NCI-H1694 (cell line): ENCODE measurements at regions not wholly inside any gene's neighbourhood (a gene's known extent, or its start where the extent isn't known, plus 50 kb on each side); places are given as distances from the start of the nearest gene placed in this dataset.

ENCODE experiments used
- DNase-seq: peaks from one replicate; lab custom pipeline; 2025; lab: John Stamatoyannopoulos, UW

GRCh38 chrX:95585321-95585720 lies 1099.3 kb upstream of the DIAPH2 start:
- no peak for DNase-seq

DNA sequence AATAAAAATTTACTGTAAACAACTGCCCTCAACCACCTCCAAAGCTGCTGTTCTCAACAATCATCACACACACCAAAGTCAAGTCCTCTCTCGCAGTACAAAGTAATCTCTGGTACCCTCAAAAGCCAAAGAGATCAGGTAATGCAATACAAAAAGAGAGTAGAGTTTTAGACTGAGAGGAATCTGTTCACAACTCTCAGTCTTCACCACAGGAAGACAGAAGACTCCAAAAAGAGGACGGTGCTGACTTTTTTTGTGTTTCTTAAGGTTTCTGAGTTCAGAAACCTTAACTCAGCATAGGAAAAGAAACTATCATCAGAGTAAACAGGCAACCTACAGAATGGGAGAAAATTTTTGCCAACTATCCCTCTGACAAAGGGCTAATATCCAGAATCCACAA lies 1072.3 kb upstream of the DIAPH2 start:
- no peak for DNase-seq

DNA sequence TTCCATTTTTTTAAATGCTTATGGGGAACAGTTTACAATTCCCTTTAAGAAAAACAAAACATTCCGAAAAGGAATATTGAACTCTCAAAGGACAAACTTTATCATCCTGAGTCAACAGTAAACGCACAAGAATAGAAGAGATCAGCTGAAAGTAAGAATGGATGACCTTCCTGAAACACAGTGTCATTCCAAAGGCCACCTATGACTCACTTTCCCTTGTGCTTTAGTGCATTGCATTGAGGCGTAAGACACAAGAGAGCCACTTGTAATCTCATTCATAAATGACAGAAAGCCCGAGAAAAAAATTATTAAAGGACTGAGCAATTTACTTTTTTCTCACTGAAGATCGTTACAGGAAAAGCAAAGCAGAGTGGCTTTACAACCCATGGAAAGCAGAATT lies 1062.4 kb upstream of the DIAPH2 start:
- no peak for DNase-seq

- DNase-seq = no peak
Measured at GRCh38 chrX:95626748-95627147, 1057.9 kb upstream of the DIAPH2 start.

- no peak for DNase-seq
Measured at GRCh38 chrX:95628796-95629195, 1055.8 kb upstream of the DIAPH2 start.

GRCh38 chrX:95629737-95630136 lies 1054.9 kb upstream of the DIAPH2 start:
- DNase-seq = no peak

- no peak for DNase-seq
Measured at GRCh38 chrX:95640226-95640625, 1044.4 kb upstream of the DIAPH2 start.

GRCh38 chrX:95645738-95646137 lies 1038.9 kb upstream of the DIAPH2 start:
- DNase-seq = no peak

DNA sequence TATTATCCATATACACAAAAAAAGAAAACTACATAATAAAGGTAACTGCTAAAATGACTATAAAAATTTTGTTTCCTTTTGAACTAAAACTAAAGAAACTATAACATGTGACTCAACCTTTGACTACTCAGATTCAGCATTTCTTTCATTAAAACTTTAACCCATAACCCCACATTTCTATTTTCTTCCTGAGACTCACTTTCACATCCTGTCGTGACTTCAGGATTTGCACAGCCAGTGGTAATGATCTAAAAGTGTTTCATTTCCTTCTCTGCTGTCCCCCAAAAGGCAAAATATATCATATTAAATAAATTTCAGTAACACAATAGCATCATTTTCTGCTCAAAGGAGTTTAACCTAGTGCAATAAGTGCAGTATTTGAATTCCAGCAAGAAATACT lies 1022.4 kb upstream of the DIAPH2 start:
- DNase-seq = no peak

GRCh38 chrX:95666056-95666455 lies 1018.6 kb upstream of the DIAPH2 start:
- DNase-seq = no peak

- DNase-seq = no peak
Measured at GRCh38 chrX:95675011-95675410, 1009.6 kb upstream of the DIAPH2 start.

GRCh38 chrX:95675794-95676193 lies 1008.8 kb upstream of the DIAPH2 start:
- no peak for DNase-seq

GRCh38 chrX:95678679-95679078 lies 1006.0 kb upstream of the DIAPH2 start:
- DNase-seq = no peak

DNA sequence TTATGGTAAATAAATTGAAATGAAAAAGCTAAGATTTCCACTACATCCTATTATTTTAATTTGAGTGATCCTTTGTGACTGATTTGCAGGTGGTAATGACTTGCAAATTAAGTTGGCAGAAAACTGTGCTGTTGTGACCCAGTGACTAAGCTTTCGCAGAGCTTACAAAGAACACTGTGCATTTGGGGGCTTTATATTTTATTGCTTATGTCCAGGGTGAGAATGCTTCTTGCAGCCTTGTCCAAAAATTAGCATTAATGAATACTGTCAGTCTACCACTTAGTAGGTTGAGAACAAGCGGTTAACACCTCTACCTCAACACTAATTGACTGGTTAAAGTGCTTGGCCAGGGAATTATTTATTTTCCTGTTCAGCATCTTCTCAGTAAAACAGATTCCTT lies 991.3 kb upstream of the DIAPH2 start:
- no peak for DNase-seq

GRCh38 chrX:95703696-95704095 lies 980.9 kb upstream of the DIAPH2 start:
- DNase-seq = no peak

GRCh38 chrX:95716841-95717240 lies 967.8 kb upstream of the DIAPH2 start:
- DNase-seq = no peak

DNA sequence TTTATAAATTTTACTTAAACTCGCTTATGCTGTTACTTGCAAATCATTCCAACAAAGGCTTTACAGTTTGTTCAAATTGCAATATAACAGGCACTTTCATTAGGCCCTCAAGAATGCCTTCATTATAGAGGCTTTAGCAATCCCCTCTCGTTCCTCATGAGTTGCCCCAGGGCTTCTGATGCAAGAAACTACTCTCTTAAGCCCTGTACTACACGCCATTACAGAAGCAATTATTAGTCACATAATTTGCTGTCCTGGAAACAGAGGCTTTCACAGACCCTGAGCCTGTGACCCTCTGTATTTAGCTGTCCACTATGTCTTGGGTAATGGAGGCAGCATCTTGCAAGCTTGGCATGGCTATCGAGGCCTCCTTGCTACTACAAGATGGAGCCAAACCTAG lies 965.9 kb upstream of the DIAPH2 start:
- no peak for DNase-seq

DNA sequence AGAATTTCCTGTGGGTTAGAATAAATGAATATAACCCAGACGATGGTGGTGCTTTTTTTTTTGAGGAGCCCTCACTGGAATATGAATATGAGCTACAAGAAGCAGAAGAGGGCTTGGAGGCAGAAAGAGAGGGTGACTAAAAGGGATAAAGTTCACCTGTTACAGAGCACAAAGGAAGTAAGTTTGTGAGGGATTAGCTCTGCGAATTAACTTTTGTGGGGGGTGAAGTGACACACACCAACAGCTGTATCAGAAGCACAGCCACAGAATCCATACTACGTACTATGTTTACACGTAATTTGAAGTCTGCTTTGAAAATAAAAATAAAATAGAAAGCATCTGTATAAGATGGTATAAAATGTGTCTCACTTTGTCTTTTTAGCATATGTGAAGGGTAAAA lies 963.6 kb upstream of the DIAPH2 start:
- no peak for DNase-seq

DNA sequence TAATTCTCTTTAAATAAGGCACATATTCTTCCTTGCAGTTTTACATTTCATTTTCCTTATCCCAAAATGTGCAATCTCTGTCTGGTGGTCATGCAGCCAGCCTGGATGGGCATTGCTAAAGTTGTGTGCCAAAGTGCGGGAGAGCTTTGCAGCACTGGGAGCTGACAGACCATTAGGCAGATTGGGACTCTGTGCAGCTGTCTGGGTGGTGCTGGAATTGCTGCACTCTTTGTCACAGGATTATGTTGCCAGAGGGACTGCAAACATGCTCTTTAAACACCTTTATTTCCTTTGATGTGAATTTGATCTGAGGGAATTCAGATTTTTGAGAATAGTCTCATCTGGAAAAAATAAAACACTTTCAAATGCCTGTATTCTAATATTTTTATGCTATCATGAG lies 956.2 kb upstream of the DIAPH2 start:
- no peak for DNase-seq

DNA sequence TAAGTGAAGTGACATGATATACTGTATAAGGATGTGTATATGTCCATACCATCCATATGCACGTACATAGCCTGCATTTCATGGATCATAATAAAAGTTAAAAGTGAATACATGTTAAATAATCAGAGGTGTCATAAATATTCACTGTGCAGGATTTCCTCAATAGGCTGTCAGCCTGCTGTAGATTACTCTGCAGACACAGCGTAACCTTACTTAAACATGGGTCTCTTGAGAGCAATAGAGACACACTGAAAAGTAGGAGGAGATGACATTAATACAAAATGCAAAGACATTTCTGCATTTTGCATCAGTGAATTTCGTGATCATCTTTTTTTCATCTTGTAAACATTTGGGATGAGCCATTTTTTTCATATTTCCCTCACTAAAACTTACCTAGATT lies 955.2 kb upstream of the DIAPH2 start:
- DNase-seq = no peak

DNA sequence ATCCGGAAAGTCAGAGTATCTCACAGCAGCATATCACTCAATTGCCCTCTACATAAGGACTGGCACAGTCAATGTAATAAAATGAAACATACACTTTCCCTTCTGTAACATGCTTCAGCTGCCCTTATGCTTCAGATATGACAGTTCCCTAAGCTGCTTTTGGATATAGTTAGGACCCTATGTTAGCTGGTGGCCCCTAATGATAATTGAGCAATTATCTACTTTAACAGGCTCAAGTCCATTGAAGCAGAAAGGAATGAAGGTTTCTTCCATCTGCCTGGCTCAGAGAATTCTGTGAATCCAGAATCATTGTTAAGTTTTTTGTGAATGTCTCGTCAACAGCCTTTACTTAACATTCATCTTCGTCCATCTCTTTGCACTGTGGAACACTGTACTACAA lies 951.2 kb upstream of the DIAPH2 start:
- no peak for DNase-seq

- DNase-seq = peak; percentile 51
Measured at GRCh38 chrX:95754411-95754810, 930.2 kb upstream of the DIAPH2 start.

- no peak for DNase-seq
Measured at GRCh38 chrX:95760356-95760755, 924.3 kb upstream of the DIAPH2 start.

- no peak for DNase-seq
Measured at GRCh38 chrX:95762716-95763115, 921.9 kb upstream of the DIAPH2 start.

- DNase-seq = peak; percentile 25
Measured at GRCh38 chrX:95764972-95765451, 919.6 kb upstream of the DIAPH2 start.
